NOMO-1 treated with DMSO at 0.1 percent for 48 hours (cell line): ENCODE measurements at regions not wholly inside any gene's neighbourhood (a gene's known extent, or its start where the extent isn't known, plus 50 kb on each side); places are given as distances from the start of the nearest gene placed in this dataset.
"Not testable (repeated sequence)": the region's sequence is repeated elsewhere in the genome, so short reads cannot be mapped to it uniquely, and the experiment has no call there.

Experiments
- DNase-seq: peaks from one replicate; lab custom pipeline; 2025; ENCODE audit not compliant: unreplicated experiment; lab: John Stamatoyannopoulos, UW

DNA sequence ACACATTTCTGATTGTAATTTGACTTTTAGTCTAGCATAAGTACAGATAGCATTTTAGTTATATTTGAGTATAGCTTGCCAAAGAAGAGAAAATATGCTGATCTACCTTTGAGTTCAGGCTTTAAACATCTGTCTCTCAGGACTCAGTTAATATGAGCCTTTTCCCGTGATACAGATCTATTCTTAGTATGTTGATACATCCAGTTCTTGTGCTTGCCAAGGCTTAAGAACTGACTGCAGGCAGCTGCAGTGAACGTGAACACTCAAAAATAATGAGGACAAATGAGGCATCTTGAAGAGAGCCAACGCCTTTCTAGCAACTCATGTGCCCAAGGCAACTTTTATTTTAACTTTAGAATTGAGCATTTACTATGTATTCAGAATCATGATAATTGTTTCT, 325.5 kb downstream of the SI start:
- no peak for DNase-seq

DNA sequence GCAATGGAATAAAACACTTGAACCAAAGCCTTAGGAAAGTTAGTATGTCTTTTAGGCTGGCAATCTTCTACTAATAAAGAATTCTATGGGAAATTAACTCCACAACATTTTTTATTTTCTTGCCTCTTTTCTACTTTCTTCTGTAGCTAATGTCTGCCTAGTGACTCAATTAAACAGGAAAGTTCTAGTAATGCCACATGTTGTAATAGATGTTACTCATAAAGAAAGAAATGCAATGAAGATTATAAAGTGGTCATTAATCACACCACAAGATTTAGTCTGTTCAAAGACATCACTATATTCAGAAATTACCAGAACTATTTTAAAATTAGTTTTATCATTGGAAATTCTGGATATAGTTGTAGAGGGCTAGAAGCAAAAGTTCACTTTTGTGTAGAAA, 329.7 kb downstream of the SI start:
- no peak for DNase-seq

GRCh38 chr3:164741869-164742268, 336.4 kb downstream of the SI start:
- no peak for DNase-seq

- DNase-seq = no peak
These were observed 341.1 kb downstream of the SI start for GRCh38 chr3:164737174-164737573.

GRCh38 chr3:164732166-164732565, 346.1 kb downstream of the SI start:
- no peak for DNase-seq

GRCh38 chr3:164730815-164731360, 347.4 kb downstream of the SI start:
- no peak for DNase-seq

DNA sequence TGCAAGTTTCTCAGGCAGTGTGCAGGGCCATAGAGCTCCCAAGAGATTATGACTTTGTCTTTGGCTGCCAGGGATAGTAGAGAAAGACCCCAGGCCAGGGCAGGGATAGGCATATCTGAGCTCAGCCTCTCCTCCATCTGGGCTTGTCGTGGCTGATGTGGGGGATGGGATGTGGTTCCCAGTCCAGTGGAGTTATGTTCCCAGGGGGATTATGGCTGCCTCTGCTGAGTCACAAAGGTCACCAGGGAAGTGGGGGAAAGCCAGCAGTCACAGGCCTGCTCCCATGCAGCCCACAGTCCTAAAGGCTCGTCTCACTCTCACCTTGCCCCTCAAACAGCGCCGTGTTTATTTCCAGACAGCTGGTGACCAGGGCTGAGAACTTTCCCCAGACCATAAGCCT, 354.9 kb downstream of the SI start:
- no peak for DNase-seq

DNA sequence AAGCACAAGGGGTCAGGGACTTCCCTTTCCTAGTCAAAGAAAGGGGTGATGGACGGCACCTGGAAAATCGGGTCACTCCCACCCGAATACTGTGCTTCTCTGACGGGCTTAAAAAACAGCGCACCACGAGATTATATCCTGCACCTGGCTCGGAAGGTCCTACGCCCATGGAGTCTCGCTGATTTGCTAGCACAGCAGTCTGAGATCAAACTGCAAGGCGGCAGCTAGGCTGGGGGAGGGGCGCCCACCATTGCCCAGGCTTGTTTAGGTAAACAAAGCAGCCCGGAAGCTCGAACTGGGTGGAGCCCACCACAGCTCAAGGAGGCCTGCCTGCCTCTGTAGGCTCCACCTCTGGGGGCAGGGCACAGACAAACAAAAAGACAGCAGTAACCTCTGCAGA, 375.5 kb downstream of the SI start:
- not testable (repeated sequence) for DNase-seq

GRCh38 chr3:164687902-164688301, 390.4 kb downstream of the SI start:
- DNase-seq = no peak

DNA sequence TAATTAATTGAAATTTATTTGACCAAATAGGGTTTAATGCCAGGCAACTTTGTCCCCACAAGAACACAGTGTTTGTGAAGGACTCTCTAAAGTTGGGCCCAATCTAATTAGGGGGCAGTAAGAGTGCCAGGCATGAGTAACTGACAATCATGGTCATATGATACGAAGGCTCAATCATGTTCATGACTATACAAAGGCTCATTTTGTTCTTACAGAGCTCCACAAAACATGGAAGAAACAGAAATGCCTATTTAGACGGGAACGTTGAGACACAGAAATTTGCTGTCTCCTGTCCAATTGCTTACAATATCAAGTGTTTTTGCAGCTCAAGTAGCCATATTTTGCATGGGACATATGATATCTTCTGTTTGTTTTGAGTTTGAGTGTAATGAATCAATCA, 391.1 kb downstream of the SI start:
- no peak for DNase-seq

DNA sequence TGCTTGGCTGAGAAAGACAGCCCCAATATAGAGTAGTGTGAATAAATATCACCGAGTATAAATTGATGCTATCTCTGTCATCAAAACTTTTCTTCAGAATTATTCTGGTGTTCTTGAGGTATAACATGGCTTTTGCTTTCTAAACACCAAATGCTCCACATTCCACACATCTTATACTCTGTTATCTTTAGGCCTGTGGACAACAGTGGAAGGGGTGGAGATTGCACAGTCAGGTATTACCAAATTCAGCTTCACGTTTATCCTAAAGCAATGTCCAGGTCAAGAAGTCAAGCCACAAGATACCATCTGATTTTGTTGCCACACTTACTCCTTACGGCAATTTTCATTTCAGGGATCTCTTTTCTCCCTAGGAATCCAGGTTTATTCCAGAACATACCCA, 394.8 kb downstream of the SI start:
- no peak for DNase-seq

DNA sequence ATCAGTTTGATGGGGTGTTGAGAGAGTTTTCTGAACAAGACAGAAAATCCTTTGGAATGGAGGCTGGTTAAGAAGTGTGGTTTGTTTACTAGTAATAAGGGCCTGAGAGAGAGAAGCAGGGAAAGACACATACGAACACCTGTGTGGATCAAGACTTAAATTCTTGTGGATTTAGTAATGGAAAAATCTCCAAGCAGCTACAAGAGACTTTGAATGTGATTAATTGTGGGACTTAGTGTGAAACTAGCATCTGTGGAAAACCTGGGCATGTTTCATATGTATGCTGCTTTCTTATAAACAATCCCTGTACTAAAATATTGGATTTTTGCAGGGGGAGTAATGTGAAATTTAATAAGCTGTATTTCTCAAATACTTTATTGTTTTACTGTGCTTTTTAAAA, 399.1 kb downstream of the SI start:
- DNase-seq = no peak

DNA sequence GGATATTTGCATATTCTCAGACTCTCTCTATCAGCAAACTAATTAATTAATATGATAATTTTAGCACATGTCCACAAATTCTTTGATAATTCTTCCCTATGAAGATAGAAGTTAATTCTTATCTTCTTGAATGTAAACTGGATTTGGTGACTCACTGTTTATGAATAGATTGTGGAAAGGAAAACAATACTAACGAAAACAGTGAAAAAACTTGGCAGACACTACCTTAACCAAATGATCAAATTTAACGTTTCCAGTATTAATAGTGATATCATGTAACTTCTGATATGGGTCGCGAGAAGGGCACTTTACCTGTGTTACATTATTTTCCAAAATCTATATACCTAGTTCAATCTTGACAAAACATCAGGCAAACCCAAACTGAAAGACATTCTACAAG, 401.0 kb downstream of the SI start:
- no peak for DNase-seq

DNA sequence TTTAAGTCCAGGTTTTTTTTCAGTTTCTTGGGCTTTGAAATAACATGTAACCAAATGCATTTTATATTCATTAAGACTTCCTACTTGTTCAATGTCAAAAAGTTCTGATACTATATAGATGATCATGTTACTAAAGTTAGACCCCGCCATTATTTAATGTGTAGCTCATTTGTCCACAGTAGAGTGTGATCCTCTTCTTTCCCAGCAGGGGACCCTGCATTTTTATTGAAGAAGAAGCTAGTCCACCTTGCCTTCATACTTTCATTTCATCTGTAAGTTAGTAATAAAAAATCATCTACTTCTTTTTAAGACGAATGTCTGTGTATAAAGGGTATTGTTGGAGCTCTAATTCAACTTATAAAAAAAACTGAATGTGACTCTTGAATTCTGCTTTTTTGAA, 404.6 kb downstream of the SI start:
- no peak for DNase-seq

DNA sequence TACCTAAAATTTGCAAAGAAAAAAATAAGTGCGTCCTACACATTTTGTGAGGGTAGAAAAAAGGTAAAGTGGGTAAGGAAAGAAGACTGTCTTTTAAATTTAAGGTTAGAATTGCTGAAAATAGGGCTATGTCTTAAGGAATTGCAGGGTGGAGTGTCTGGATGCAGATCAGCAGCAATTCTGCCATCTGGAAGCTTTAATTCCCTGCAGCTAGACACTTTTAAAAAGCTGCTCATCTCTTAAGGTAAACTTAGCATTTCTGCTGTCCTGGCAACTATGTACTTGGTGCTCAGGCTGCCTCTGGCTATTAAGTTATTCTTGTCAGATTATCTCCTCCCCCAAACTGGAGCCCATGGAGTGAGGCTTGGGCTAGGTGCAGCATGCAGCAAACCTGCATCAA, 420.2 kb downstream of the SI start:
- DNase-seq = no peak

DNA sequence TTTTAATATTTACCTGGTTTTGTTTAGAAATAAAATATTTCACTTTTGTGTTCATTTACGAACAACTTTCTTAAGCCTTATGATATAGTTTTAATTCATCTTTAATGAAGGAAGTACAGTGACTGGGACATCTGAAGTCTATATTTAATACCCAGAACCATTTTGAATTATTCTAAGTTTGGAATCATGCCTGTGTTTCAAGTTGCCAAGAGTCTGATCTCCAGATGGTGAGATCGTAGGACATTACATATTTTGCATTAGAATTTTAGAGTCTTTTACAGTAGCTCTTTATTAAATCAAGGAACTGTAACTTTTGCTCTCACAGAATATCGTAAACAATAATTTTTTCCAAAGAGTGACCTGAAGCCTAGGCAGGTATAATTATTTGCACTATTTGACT, 420.7 kb downstream of the SI start:
- DNase-seq = no peak

DNA sequence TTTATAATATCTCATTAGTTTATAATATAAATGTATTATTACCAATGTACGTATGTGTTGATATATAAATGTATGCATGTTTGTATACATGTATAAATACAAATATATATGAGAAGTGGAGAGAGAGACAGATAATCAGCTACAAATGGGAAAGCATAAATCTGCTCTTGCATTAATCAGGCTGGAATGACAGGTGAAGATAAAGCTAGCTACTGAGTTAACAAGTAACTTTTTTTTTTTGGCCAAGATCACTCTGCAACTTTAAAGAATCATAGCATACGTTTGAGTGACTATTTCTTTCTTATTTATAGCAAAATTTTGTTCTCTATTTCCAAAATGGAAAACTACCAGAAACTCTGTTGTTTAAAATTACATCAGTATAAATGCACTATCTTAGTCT, 422.8 kb downstream of the SI start:
- no peak for DNase-seq

DNA sequence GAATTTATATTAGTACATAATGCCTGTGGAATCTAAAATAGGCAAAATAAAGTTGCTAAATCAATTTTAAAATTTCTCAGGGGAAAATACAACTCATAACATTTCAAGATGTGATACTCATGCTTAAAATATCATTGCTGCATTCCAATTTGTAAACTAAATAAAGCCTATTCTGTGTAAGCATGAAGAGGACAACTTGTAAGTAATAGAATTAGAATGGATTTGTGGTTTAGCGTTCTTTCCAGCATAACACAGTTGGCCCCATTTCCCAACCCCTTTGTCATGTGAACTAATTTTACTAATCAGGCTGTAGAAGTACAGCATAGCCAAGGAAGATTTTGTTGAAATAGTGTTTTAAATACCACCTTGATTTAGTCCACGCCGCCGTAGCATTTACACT, 437.2 kb downstream of the SI start:
- no peak for DNase-seq

GRCh38 chr3:164640591-164640990, 437.7 kb downstream of the SI start:
- DNase-seq = no peak

- no peak for DNase-seq
These were observed 457.3 kb downstream of the SI start for GRCh38 chr3:164620956-164621355.

- DNase-seq = no peak
These were observed 457.9 kb downstream of the SI start for GRCh38 chr3:164620423-164620822.

GRCh38 chr3:164612751-164613150, 465.5 kb downstream of the SI start:
- no peak for DNase-seq

DNA sequence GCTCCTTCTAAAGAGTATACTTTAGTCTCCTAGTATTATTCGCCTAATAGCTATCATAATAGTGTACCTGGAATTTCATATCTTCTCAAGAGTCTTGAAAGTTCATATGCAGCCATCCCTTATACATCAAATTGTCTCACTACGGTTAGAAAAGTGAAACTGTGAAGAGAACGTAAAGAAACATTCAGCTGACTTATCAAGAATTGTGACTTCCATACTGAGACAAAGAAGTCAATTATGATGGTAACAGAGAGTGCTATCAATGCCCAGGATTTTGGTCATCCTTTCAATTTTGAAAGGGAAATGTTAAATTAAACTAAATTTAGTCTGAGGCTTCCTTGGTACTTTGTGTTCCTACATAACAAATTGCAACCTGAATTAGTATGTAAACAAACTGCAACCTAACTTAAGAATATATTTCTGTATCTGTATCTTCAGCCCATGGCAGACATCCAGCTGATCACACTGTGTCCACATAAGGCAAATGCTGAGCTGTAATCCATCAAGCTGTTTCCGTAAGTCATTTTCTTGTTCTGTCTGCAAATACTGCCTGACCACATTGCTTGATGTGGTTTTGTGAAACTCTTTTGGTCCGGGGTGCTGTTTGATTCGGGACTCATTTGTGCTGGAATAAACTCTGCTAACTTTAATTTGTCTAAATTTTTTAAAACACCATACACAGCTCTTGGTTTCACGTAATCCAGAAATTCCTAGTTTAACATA, 469.6 kb downstream of the SI start:
- DNase-seq = no peak
